Skeletal muscle cell (primary cell): ENCODE measurements at regions not wholly inside any gene's neighbourhood (a gene's known extent, or its start where the extent isn't known, plus 50 kb on each side); places are given as distances from the start of the nearest gene placed in this dataset.
"Not testable (repeated sequence)": the region's sequence is repeated elsewhere in the genome, so short reads cannot be mapped to it uniquely, and the experiment has no call there.

Experiments
- DNase-seq: peaks from one replicate; pipeline ENCODE4 v3.0.0-alpha.2; 2010; ENCODE audit warnings: low read depth
- H3K4me3 ChIP-seq: 2 replicates; pipeline ENCODE4 v1.5.1; 2011; ENCODE audit warnings: low read depth, mild to moderate bottlenecking, control low read depth, low read length, moderate library complexity

- no peak for DNase-seq
- no peak overlapping the region for H3K4me3 ChIP-seq
Measured at GRCh38 chr10:117431160-117431559, 55.9 kb upstream of the PDZD8 start.

- not testable (repeated sequence) for H3K4me3 ChIP-seq
Measured at GRCh38 chr10:117430535-117430934, 55.3 kb upstream of the PDZD8 start.

GRCh38 chr10:117429643-117430265 is 54.5 kb upstream of the PDZD8 start:
- no peak overlapping the region for H3K4me3 ChIP-seq
- DNase-seq, result no peak

More at GRCh38 chr10:117430535-117430934, 55.3 kb upstream of the PDZD8 start:
- not testable (repeated sequence) for DNase-seq

GRCh38 chr10:117427356-117427755 is 52.1 kb upstream of the PDZD8 start:
- no peak for DNase-seq
- no peak overlapping the region for H3K4me3 ChIP-seq

GRCh38 chr10:117425974-117426566 is 50.8 kb upstream of the PDZD8 start:
- no peak overlapping the region for H3K4me3 ChIP-seq
- no peak for DNase-seq

- H3K4me3 ChIP-seq, result no peak overlapping the region
- no peak for DNase-seq
Measured at GRCh38 chr10:117424883-117425649, 49.8 kb upstream of the PDZD8 start.
